HG03103 (cell line): ENCODE measurements at regions not wholly inside any gene's neighbourhood (a gene's known extent, or its start where the extent isn't known, plus 50 kb on each side); places are given as distances from the start of the nearest gene placed in this dataset.

ENCODE experiments used
- ATAC-seq: cut with Tn5 transposase; IDR thresholded peaks from one replicate; pipeline ENCODE4 v1.9.1; 2021; ENCODE audit warnings: low read depth; ENCODE audit not compliant: unreplicated experiment

DNA sequence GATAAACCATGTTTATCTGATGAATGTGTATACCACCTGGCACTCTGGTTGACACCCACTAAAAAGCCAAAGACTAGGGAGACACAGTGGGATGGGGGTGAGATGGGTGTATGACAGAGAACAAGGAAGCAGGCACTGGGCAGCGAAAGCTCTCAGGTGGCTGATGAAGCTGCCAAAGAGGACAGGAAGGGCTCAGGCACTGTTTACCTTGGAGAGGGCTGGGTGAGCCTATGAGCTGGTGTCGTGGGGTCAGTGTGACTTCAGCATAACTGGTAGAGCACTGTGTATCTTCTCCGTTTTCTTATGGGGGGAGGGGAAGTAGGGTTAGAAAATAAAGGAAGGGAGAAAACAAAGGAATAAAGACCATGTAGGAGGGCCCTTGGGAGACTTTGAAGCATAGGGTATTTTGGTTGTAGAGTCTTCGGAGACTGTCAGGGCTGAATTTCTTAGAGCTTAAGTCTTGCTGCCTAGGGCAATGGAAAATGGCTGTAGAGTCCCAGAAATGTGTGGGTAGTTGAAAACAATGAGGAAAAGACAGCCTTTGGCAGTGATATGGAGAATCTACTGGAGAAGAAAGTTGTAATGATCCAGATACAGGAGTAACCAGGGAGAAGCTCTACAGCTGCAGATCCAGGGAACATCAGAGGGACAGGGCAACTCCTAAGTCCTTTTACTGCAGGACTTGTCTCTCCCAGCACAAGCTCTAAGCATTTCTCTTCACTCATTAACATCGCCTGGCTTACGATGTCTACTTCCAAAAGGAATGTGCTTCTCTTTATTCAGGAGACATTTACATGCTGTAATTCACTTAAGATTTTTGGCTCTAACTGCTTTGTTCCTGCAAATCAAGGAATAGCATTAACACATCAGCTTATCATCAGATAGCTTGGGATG lies 120.0 kb downstream of the AQP4 start:
- no peak for ATAC-seq

DNA sequence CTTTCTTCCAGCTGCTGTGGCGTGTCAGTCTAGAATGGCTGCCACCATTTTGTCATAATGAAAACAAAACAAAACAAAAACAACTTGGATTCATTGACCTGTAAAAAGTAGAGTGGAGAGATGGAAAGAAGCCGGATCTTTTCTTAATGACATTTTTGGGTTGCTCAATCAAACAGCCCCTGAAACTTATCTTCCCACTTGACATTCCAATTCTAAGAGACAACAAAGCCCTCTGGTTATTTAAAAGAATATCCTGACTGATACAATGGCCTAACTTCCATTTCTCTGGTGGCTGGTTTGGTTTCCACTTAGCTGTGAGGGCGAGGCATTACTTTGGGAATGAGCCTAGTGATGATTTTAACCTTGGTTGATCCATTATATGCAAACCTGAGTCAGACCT lies 123.7 kb downstream of the AQP4 start:
- ATAC-seq, result no peak

DNA sequence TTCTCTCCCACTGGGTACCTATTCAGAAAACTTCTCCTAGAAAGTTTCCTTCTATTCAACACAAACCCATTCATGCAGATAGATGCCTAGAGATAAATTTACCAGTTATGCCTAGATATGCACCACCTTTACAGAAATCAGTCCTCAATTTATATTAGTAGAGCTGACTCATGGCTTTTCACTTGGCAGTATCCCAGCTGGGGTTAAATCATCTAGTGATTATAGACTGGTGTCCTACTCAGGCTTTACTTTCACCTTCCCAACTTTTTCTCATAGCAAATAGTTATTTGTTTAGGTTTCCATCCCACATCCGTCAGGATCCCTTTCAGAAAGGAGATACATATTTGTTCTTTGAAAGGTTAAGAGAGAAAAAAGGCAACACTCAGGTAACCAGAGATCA lies 124.5 kb downstream of the AQP4 start:
- no peak for ATAC-seq

DNA sequence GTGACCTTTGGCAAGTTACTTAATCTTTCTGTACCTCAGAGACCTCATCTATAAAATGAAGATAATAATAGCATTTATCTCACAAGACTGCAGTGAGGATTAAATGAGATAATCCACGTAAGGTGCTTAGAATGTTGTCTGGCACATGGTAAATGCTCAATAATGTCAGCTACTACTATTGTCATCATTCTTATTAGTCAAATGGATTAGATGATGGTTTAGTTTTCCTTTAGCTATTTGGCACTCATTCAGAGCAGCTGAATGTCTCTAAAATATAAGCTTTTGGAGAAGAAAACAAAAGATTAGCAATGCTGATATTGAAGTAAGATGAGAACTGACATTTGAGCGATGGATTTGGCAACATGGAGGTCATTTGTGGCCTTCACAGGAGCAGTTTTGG lies 125.1 kb downstream of the AQP4 start:
- ATAC-seq, result no peak

DNA sequence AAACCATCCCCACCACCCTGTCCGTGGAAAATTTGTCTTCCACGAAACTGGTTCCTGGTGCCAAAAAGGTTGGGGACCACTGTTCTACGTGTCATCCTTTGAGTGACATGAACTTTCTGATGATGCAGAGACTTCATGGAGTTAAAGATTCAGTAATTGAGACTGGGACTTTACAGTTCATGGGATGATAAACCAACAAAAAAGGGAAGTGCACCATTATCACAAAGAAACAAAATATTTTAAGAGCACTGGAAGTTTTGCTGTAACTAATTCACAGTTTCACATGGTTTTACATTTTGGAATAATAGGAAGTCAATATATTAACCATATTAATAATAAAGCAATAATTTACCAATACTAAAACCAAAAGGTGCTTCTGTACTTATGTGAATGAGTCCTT lies 126.8 kb downstream of the AQP4 start:
- no peak for ATAC-seq

DNA sequence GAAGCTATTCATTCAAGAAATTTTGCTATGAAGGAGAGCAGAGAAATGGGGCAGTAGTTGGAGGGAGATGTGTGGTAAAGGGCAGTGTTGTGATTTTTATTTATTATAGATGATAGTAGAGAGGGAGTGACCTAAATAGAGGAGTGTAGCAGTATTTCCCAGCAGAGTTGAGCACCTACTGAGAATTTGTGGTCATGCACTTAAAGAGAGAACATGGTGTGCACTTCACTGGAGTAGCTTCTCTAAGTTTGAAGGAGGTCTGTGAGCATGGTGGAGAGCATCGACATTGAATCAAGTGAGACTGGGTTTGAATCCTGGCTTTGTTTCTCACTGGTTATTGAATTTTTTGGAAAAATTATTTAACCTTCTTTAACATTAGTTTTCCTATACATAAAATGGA lies 129.2 kb downstream of the AQP4 start:
- ATAC-seq, result no peak

DNA sequence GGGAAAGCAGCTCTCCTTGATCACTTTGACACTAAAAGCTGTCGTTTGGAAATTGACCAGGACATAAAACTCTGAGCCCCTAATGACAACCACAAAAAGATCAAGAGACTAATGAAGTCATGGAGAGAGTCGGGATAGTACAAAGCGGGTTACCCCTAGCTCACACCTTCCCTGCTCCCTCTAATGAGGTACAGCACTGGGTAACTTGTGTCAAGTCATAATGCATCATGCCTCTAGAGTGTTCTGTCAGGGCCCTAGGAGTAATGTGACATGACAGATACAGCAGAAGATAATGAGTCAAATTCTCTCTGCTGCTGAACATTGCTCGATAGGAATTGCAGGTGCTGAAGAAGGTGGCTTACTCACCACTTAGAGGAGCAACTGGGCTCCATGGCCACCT lies 130.7 kb downstream of the AQP4 start:
- ATAC-seq, result no peak

DNA sequence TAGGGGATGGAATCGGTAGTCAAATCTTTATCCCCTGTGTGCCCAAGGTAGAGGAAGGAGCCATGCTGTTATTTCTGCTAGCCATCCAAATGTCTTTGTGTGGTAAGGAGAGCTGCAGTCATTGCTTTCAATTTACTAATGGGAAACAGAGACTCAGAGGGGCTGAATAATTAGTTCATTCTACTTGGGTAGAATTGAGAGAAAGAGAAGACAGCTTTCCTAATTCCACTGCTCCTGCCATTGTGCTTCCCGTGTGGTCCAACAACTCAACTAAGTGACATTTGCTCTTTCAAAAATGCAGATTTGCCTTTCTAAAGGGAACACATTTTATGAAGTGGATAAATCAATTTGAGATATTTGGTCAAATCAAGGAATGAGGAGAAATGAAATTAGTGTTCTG lies 136.1 kb downstream of the AQP4 start:
- no peak for ATAC-seq

DNA sequence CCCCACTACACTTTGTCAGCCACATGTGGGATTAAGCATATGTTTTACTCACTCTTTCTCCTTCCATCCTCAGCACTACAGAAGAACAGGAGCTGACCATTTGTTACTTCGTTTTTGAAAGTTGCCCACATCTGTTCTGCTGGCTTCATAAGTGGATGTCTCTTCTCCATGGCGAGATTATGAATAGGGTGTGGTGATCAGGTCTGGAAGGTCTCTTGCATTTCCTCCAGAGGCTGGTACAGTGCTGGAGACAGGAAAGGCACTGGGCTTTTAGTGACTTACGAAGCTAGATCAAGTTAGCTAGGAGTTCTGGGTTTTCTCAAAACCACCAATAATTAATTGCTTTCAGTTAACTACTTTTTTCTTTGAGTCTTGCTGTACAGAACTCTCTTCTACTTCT lies 136.5 kb downstream of the AQP4 start:
- no peak for ATAC-seq

DNA sequence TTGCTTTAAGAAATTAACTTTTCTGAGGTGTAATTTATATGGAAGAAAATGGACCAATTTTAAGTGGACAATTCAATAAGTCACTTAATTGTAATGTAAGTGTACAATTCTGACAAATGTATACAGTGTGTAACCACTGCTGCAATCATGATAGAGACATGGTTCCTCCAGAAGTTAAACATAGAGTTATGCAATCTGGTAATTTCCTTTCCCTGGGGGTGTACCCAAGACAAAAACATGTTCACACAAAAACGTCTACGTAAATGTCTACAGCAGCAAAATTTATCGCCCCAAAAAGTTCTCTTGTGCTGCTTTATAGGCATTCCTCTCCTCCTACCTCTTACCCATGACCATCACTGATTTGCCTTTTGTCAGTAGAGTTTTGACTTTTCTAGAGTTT lies 141.5 kb downstream of the AQP4 start:
- ATAC-seq, result no peak

DNA sequence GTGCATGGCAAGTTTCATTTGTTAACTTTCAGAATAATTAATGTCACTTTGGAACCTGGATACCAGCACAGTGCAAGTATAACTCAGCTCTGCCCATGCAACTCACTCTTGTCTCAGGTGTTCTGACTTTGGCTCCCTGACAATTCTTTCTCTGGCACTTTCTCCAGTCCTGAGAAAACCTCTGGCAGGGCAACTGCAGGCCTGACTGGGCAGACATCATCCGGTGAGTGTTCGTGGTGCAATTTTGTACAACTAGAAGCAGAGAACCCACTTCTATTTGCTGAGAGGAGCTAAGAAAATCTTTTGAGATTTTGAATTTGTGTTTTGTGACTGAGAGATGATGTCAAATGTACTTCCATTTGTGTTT lies 143.0 kb downstream of the AQP4 start:
- no peak for ATAC-seq

DNA sequence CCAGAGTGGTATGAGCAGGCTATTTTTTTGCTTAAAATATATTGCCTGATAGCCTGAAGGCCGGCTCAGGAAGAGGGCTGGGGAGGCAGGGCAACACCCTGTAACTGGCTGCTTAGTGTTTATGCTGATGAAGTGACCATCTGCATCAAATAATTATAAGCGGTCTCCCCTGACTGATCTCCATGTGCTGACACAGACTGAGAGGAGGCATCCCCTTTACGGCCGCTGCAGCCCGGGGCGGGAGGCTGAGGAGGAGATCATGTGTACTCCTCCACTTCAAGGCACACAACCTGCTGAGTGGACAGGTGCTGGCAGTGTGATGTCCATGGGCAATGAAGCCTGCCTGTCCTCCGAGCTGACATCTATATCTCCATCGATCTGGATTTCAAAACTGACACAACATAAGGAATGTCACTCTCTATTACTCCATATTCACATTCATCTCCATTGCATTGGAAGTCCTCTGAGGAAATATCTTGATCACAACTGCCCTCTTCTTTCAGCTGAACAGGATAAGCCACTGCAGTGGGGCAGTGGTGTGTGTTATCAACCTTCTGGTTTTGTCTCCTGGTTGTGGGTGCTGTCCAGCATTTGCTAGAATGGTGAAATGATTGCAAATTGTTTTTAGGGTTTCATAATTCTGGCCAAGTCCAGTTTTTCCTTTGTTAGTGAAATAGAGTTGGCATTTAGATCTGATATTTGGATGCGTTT lies 143.5 kb downstream of the AQP4 start:
- ATAC-seq, result no peak

DNA sequence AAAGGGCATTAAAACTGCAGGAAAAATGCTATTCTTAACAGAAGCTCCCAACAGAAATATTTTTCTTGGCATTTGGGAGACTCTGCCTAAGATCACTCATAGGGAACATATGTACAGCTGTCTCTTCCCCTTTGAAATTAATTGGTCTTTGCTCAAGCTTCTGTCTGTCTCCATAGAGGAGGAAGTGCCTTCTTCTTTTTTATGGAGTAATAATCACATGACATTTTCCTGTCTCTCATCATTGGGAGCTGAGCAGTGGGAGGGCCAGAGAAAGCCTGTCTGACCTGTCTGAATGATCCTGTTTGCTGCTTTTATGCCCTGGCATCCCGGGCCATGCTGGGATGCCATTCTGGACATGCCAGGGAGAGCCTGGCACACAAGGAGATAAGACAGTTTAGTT lies 145.6 kb downstream of the AQP4 start:
- ATAC-seq, result no peak

DNA sequence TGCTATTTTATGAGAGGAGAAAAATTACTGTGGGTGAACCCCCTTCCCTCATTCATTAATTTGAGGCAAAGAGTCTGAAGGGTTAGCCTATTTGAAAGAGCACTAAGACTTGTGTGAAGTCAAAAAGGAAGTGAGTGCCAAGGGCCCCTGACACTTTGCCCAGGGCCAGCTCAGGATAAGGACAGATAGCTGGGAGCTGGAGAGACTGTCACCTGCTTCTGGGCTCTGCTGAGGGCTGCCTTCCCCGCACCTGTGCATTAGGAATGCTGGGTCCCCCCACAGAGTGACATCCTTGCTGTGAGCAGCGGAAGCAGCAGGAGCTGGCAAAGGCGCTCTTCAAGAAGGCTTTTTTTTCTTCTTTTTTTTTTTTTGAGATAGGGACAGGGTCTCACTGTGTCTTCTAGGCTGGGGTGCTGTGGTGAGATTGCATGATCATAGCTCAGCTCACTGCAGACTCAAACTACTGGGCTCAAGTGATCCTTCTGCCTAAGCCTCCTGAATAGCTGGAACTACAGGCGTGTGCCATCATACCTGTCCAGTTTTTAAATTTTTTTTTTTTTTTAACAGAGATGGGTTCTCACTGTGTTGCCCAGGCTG lies 148.3 kb downstream of the AQP4 start:
- no peak for ATAC-seq

DNA sequence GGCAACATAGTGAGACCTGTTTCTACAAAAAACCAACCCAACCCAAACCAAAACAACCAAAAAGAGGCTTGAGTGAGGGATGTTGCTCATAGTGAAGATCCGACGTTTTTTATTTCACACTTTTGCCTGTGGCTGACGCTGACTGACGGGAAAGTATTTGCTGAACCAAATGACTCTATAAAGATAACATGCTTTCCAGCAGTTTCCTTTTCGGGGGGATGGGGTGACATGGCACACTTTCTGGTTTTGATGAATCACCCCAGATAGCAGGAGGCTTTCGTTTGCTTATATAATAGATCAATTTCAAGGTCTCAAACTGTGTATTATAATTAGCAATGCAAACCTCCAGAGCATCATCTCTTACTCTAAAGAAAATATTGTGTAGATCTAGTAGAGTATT lies 150.8 kb downstream of the AQP4 start:
- ATAC-seq, result no peak

DNA sequence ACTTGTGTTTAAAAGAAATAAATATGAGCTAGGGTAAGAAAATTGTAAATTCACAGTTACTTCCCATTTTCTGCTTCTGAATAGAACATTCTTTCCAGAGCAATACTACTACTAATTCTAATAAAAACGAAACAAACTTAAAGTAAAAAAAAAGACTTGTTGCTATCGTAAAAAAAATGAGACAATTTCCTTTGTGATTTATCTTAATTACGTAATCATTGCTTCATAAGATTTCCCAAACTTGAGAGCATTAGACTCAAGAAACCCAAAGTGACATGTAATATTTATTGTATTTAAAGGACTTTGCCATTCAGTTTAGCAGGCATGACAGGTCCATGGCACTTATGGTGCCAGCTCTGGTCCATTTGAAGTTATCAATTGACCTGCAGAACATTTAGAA lies 153.8 kb downstream of the AQP4 start:
- ATAC-seq, result no peak

DNA sequence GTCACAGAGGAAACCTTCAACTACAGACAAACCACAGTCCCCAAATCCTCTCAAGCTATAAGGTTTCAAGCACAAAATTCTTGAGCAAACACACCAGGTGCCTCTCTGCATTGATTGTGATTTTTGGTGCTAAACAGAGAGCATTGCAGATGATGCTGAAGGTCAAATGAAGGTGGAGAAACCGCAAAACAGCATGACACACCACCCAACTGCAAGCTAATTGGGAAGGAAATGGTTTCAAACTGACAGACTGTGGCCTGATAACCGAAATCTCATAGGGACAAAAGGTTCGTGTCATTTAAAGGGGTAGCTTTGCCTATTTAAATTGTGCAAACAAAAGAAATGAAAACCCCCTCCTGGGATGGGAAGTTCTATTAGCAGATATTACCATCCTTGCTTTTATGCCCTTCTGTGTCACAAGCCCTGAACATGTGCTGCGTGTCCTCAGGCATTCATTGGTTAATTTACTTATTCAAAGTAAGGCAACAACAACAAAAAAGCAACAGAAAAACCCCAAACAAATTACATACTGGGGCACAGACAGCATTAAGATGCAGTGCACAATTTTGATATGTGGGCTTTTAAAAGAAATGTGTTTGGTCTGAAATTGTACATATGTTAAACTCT lies 154.9 kb downstream of the AQP4 start:
- ATAC-seq, result peak; percentile 95

DNA sequence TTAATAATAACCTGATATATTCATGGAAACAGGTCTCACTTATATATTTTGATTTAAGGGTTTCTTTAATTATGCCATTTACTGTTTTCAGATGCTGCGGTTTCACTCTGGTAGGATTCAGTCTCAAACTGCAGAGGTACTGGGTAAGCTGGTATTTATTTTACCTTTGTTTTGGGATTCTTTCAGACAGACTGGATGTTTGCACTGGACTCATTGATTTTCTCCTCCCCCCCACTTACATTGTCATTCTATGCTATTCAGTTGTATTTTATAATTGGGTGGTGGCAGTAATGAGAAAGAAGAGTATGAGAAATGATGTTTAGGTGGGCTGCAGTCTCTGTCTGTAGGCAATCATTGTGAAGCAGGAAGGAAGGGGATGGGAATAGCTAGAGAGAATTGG lies 155.6 kb downstream of the AQP4 start:
- ATAC-seq, result no peak

DNA sequence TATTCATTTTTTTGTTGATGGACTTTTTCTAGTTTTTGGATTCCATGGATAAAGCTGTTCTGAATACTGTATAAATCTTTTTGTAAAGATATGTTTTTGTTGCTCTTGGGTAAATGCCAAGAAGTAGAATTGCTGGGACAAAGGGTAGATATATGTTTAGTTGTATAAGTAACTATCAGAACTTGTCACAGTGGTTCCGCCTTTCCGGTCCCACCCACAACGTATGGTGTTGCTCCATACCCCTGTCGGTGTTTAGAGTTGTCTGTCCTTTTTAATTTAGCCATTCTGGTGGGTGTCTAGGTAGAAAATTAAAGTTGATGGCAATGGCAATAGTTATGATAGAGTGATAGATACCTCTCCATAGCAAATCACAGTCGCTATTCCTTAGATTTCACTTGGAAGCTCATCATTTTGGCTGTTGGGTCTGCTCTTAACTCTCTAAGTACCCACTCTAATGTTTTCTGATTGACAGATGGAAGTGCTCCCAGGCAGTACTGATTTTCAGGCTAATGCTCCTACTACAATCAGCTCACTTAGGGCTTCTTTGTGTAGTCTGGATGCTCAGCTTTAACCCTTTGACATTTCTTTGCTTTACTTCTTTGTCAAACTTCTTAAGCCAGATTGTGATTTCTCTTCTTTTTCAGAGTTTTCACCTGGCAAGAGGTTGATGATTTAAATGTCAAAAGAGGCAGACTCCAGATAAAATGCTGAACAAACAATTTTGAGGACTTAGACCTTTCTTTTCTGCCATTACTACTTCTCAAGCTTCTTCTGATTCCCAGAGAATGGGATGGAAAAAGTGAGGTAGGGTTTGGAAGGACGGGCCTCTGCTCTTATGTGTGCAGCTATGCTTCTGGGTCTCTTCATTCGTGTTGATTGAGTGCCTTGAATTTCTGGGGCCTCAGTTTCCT lies 156.4 kb downstream of the AQP4 start:
- no peak for ATAC-seq

DNA sequence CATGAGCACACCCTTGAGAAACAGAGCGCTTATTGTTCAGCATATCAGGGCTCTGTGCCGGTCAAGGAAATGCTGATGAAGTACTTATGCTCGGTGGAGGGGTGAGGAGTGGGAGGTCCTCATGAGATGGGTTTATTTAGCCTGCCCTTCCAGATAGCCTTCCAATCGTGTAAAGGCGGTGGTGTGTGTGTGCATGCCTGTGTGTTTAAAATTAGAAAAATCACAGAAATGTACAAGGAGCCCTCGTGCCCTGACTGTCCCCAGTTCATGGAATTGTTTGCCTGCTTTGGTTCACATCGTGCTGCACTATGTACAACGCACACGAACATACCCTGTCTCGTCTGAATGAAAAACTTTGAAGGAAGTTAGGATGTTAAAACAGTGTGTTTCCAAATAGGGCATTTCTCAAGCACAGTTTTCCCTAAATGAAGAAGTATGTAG lies 158.6 kb downstream of the AQP4 start:
- ATAC-seq, result no peak
